ENCODE measurements at regions not wholly inside any gene's neighbourhood (a gene's known extent, or its start where the extent isn't known, plus 50 kb on each side); places are given as distances from the start of the nearest gene placed in this dataset.
"Not testable (repeated sequence)": the region's sequence is repeated elsewhere in the genome, so short reads cannot be mapped to it uniquely, and the experiment has no call there.

DNA sequence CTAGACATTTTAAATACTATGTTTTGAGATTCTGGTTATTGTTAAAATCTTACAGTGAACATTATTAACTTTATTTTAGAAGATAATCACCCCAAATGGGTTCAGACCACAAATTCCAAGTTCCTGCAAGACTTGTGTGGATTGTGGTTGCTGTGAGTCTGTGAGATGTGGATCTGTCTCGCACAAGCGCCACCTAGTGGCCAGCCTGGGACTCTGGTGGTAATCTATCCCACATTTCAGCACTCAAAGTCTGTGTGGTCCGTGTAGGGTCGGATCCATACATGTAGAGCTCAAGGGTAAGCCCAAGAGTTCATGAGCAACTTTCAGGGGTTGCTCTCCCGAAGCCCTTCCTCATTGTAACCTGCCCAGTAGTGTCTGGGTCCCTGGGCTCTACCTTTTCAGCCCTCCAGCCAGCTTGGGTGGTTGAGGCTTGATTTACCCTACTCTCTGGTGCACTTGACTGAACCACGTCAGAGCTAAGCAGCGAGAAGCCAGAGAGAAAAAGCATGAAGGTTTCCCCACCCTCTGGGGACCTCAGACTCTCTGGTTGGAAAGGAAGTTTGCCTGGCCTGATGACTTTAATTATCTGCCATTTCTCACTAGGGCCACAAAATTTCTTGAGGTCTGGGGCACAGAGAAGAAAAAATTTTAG lies 129.2 kb downstream of the ARHGAP11B start:
- TF ChIP-seq, protein P1, sequence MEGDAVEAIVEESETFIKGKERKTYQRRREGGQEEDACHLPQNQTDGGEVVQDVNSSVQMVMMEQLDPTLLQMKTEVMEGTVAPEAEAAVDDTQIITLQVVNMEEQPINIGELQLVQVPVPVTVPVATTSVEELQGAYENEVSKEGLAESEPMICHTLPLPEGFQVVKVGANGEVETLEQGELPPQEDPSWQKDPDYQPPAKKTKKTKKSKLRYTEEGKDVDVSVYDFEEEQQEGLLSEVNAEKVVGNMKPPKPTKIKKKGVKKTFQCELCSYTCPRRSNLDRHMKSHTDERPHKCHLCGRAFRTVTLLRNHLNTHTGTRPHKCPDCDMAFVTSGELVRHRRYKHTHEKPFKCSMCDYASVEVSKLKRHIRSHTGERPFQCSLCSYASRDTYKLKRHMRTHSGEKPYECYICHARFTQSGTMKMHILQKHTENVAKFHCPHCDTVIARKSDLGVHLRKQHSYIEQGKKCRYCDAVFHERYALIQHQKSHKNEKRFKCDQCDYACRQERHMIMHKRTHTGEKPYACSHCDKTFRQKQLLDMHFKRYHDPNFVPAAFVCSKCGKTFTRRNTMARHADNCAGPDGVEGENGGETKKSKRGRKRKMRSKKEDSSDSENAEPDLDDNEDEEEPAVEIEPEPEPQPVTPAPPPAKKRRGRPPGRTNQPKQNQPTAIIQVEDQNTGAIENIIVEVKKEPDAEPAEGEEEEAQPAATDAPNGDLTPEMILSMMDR (IDR thresholded peaks at IDR 0.05), result peak in 3 of 5 experiments; percentile 35 to 41 (median 40)
- not testable (repeated sequence) for TF ChIP-seq POLR2AphosphoS5 (IDR thresholded peaks at IDR 0.05); EP300 (IDR thresholded peaks at IDR 0.05; ENCODE audit: low read depth); POLR2A (IDR thresholded peaks at IDR 0.05)
